SH-SY5Y (cell line): ENCODE measurements at regions not wholly inside any gene's neighbourhood (a gene's known extent, or its start where the extent isn't known, plus 50 kb on each side); places are given as distances from the start of the nearest gene placed in this dataset.

Experiments
- GATA2 ChIP-seq: IDR thresholded peaks from 2 replicates; pipeline ENCODE4 v1.6.1; 2011; ENCODE audit warnings: mild to moderate bottlenecking, low read depth, low read length
- GATA3 ChIP-seq: IDR thresholded peaks from 2 replicates; pipeline ENCODE4 v1.6.1; 2011; ENCODE audit warnings: low read depth, mild to moderate bottlenecking, low read length, moderate library complexity

- TF ChIP-seq GATA3 (no peak), GATA2 (no peak)
Measured at GRCh38 chr2:128578406-128579390, 260.0 kb upstream of the HS6ST1 start.
